HepG2 (cell line): ENCODE measurements at regions not wholly inside any gene's neighbourhood (a gene's known extent, or its start where the extent isn't known, plus 50 kb on each side); places are given as distances from the start of the nearest gene placed in this dataset.

ENCODE experiments used
- ATF7-NPFF ChIP-seq: sonication (generic); formaldehyde crosslinking; IDR thresholded peaks from 2 replicates; pipeline ENCODE4 v1.8.1; 2023; ENCODE audit warnings: mild to moderate bottlenecking, low read depth, missing genetic modification reagents, moderate library complexity
- CTCF ChIP-seq: sonication (generic); formaldehyde crosslinking; IDR thresholded peaks from 2 replicates; pipeline ENCODE4 v1.5.0; 2020; ENCODE audit warnings: mild to moderate bottlenecking, missing genetic modification reagents, moderate library complexity
- EZH2 ChIP-seq: conservative IDR thresholded peaks from 2 replicates; pipeline ENCODE4 v1.6.1; 2012; ENCODE audit warnings: mild to moderate bottlenecking, low read depth, low read length, moderate library complexity
- FIP1L1 ChIP-seq: fragments of 200-400 bp; formaldehyde crosslinking; IDR thresholded peaks from 2 replicates; pipeline ENCODE4 v1.6.1; 2018; ENCODE audit warnings: low read depth, mild to moderate bottlenecking, low read length, moderate library complexity, borderline replicate concordance; ENCODE audit not compliant: insufficient read depth
- HDAC2 ChIP-seq: sonication (generic); formaldehyde crosslinking; IDR thresholded peaks from 2 replicates; pipeline ENCODE4 v1.4.0; 2020; ENCODE audit warnings: missing genetic modification reagents
- MYC ChIP-seq: sonication (generic); formaldehyde crosslinking; IDR thresholded peaks from 2 replicates; pipeline ENCODE4 v1.9.0; 2021; ENCODE audit warnings: missing genetic modification reagents, borderline replicate concordance
- RXRA ChIP-seq: sonication (generic); formaldehyde crosslinking; IDR thresholded peaks from 2 replicates; pipeline ENCODE4 v1.5.1; 2020; ENCODE audit warnings: missing genetic modification reagents
- ZNF709 ChIP-seq: sonication (generic); formaldehyde crosslinking; IDR thresholded peaks from 2 replicates; pipeline ENCODE4 v1.5.0; 2020; ENCODE audit warnings: mild to moderate bottlenecking, missing genetic modification reagents
- TF ChIP-seq, protein P1 (sequence below), 2 experiments: IDR thresholded peaks; 2 replicates each; pipeline ENCODE4 v1.6.1; 2011 to 2012; ENCODE audit warnings: low read length in 2 of 2, borderline replicate concordance in 1 of 2, low read depth in 1 of 2, mild to moderate bottlenecking in 1 of 2, moderate library complexity in 1 of 2
- TF ChIP-seq, protein P2 (sequence below): sonication (generic); formaldehyde crosslinking; IDR thresholded peaks from 2 replicates; pipeline ENCODE4 v1.8.0; 2022; ENCODE audit warnings: missing genetic modification reagents, mild to moderate bottlenecking, moderate library complexity, borderline replicate concordance

DNA sequence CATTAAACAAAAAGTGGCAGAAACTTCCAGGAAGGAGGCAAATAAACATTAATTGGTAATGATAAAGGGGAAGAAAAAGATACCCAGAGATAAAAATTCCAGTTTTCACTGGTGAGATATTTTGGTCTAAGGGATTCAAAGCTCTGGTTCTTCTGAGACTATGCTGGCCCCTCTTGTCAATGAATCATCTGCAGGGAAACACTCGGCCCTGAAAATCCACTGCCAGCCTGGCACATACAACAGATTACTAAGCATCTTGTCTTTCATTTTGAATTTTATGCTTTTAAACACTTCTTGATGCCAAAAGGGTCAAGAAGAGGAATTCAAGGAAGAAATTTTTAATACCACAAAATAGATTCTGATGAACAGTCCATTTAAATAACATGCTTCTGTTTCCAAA, 1603.8 kb upstream of the ZEB2 start:
- TF ChIP-seq ATF7-NPFF (CRISPR knock-in tag) (no peak), ZNF709 (CRISPR knock-in tag) (no peak), CTCF (no peak), RXRA (no peak), EZH2 (no peak), MYC (CRISPR knock-in tag) (no peak), FIP1L1 (no peak), HDAC2 (no peak)
- TF ChIP-seq, protein P1, sequence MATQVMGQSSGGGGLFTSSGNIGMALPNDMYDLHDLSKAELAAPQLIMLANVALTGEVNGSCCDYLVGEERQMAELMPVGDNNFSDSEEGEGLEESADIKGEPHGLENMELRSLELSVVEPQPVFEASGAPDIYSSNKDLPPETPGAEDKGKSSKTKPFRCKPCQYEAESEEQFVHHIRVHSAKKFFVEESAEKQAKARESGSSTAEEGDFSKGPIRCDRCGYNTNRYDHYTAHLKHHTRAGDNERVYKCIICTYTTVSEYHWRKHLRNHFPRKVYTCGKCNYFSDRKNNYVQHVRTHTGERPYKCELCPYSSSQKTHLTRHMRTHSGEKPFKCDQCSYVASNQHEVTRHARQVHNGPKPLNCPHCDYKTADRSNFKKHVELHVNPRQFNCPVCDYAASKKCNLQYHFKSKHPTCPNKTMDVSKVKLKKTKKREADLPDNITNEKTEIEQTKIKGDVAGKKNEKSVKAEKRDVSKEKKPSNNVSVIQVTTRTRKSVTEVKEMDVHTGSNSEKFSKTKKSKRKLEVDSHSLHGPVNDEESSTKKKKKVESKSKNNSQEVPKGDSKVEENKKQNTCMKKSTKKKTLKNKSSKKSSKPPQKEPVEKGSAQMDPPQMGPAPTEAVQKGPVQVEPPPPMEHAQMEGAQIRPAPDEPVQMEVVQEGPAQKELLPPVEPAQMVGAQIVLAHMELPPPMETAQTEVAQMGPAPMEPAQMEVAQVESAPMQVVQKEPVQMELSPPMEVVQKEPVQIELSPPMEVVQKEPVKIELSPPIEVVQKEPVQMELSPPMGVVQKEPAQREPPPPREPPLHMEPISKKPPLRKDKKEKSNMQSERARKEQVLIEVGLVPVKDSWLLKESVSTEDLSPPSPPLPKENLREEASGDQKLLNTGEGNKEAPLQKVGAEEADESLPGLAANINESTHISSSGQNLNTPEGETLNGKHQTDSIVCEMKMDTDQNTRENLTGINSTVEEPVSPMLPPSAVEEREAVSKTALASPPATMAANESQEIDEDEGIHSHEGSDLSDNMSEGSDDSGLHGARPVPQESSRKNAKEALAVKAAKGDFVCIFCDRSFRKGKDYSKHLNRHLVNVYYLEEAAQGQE (IDR thresholded peaks at IDR 0.05; ENCODE audit: borderline replicate concordance in 1 of 2, low read depth in 1 of 2, low read length in 2 of 2): no peak
- TF ChIP-seq, protein P2, sequence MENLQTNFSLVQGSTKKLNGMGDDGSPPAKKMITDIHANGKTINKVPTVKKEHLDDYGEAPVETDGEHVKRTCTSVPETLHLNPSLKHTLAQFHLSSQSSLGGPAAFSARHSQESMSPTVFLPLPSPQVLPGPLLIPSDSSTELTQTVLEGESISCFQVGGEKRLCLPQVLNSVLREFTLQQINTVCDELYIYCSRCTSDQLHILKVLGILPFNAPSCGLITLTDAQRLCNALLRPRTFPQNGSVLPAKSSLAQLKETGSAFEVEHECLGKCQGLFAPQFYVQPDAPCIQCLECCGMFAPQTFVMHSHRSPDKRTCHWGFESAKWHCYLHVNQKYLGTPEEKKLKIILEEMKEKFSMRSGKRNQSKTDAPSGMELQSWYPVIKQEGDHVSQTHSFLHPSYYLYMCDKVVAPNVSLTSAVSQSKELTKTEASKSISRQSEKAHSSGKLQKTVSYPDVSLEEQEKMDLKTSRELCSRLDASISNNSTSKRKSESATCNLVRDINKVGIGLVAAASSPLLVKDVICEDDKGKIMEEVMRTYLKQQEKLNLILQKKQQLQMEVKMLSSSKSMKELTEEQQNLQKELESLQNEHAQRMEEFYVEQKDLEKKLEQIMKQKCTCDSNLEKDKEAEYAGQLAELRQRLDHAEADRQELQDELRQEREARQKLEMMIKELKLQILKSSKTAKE (CRISPR knock-in tag): no peak
